ENCODE measurements at regions not wholly inside any gene's neighbourhood (a gene's known extent, or its start where the extent isn't known, plus 50 kb on each side); places are given as distances from the start of the nearest gene placed in this dataset.

GRCh38 chr15:67918205-67918861 lies 78.5 kb upstream of the RNU6-1 start:
- TF ChIP-seq, protein P1, sequence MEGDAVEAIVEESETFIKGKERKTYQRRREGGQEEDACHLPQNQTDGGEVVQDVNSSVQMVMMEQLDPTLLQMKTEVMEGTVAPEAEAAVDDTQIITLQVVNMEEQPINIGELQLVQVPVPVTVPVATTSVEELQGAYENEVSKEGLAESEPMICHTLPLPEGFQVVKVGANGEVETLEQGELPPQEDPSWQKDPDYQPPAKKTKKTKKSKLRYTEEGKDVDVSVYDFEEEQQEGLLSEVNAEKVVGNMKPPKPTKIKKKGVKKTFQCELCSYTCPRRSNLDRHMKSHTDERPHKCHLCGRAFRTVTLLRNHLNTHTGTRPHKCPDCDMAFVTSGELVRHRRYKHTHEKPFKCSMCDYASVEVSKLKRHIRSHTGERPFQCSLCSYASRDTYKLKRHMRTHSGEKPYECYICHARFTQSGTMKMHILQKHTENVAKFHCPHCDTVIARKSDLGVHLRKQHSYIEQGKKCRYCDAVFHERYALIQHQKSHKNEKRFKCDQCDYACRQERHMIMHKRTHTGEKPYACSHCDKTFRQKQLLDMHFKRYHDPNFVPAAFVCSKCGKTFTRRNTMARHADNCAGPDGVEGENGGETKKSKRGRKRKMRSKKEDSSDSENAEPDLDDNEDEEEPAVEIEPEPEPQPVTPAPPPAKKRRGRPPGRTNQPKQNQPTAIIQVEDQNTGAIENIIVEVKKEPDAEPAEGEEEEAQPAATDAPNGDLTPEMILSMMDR (conservative IDR thresholded peaks at IDR 0.05; ENCODE audit: control insufficient read depth, insufficient read depth, low read depth, low read length): no peak
- no peak overlapping the region for H3K4me3 ChIP-seq (ENCODE audit: control insufficient read depth, low read depth, low read length)
- no peak for DNase-seq (ENCODE audit: low read depth)

- no peak overlapping the region for H3K4me3 ChIP-seq (ENCODE audit: control insufficient read depth, low read depth, low read length)
- TF ChIP-seq, protein P1 (conservative IDR thresholded peaks at IDR 0.05; ENCODE audit: control insufficient read depth, insufficient read depth, low read depth, low read length): no peak
- no peak for DNase-seq (ENCODE audit: low read depth)
These were observed 80.8 kb upstream of the RNU6-1 start for GRCh38 chr15:67920524-67921240.

GRCh38 chr15:67922106-67922675 lies 82.3 kb upstream of the RNU6-1 start:
- H3K4me3 ChIP-seq (ENCODE audit: control insufficient read depth, low read depth, low read length): no peak overlapping the region
- DNase-seq (ENCODE audit: low read depth): no peak
- TF ChIP-seq, protein P1 (conservative IDR thresholded peaks at IDR 0.05; ENCODE audit: control insufficient read depth, insufficient read depth, low read depth, low read length): no peak

GRCh38 chr15:67922971-67923945 lies 83.4 kb upstream of the RNU6-1 start:
- H3K4me3 ChIP-seq (ENCODE audit: control insufficient read depth, low read depth, low read length): no peak overlapping the region
- DNase-seq (ENCODE audit: low read depth): no peak
- TF ChIP-seq, protein P1 (conservative IDR thresholded peaks at IDR 0.05; ENCODE audit: control insufficient read depth, insufficient read depth, low read depth, low read length): no peak

GRCh38 chr15:67924359-67924974 lies 84.6 kb upstream of the RNU6-1 start:
- TF ChIP-seq, protein P1 (conservative IDR thresholded peaks at IDR 0.05; ENCODE audit: control insufficient read depth, insufficient read depth, low read depth, low read length): no peak
- H3K4me3 ChIP-seq (ENCODE audit: control insufficient read depth, low read depth, low read length): no peak overlapping the region
- DNase-seq (ENCODE audit: low read depth): no peak

GRCh38 chr15:67925182-67925581 lies 85.3 kb upstream of the RNU6-1 start:
- no peak overlapping the region for H3K4me3 ChIP-seq (ENCODE audit: control insufficient read depth, low read depth, low read length)
- TF ChIP-seq, protein P1 (conservative IDR thresholded peaks at IDR 0.05; ENCODE audit: control insufficient read depth, insufficient read depth, low read depth, low read length): no peak
- DNase-seq (ENCODE audit: low read depth): no peak
